HUDEP-2 (cell line): ENCODE measurements at regions not wholly inside any gene's neighbourhood (a gene's known extent, or its start where the extent isn't known, plus 50 kb on each side); places are given as distances from the start of the nearest gene placed in this dataset.
"Not testable (repeated sequence)": the region's sequence is repeated elsewhere in the genome, so short reads cannot be mapped to it uniquely, and the experiment has no call there.

Experiments used
- DNase-seq, 76 experiments: peaks; one replicate each; lab custom pipeline; 2025; ENCODE audit not compliant: unreplicated experiment in 76 of 76; lab: John Stamatoyannopoulos, UW

- no peak for DNase-seq
Observed at GRCh38 chr15:53218666-53219580, 428.8 kb upstream of the ONECUT1 start.

GRCh38 chr15:53216036-53216435, 425.9 kb upstream of the ONECUT1 start:
- DNase-seq = no peak

GRCh38 chr15:53213336-53213735, 423.2 kb upstream of the ONECUT1 start:
- DNase-seq = no peak

- DNase-seq = no peak
Observed at GRCh38 chr15:53212785-53213184, 422.6 kb upstream of the ONECUT1 start.

- no peak for DNase-seq
Observed at GRCh38 chr15:53210653-53211052, 420.5 kb upstream of the ONECUT1 start.

GRCh38 chr15:53209396-53210042, 419.4 kb upstream of the ONECUT1 start:
- no peak for DNase-seq

- DNase-seq = no peak
Observed at GRCh38 chr15:53208751-53209150, 418.6 kb upstream of the ONECUT1 start.

GRCh38 chr15:53203454-53203853, 413.3 kb upstream of the ONECUT1 start:
- DNase-seq = no peak

- DNase-seq = no peak
Observed at GRCh38 chr15:53202876-53203275, 412.7 kb upstream of the ONECUT1 start.

- peak in 34 of 76 experiments; percentile 1 to 50 (median 9) for DNase-seq
Observed at GRCh38 chr15:53197426-53197839, 407.3 kb upstream of the ONECUT1 start.

GRCh38 chr15:53196788-53197187, 406.7 kb upstream of the ONECUT1 start:
- DNase-seq = no peak

GRCh38 chr15:53196242-53196641, 406.1 kb upstream of the ONECUT1 start:
- no peak for DNase-seq

GRCh38 chr15:53193149-53193548, 403.0 kb upstream of the ONECUT1 start:
- peak in 2 of 76 experiments; percentile 2 to 23 for DNase-seq

GRCh38 chr15:53189860-53190259, 399.7 kb upstream of the ONECUT1 start:
- DNase-seq = no peak

GRCh38 chr15:53183449-53183848, 393.3 kb upstream of the ONECUT1 start:
- DNase-seq = not testable (repeated sequence)

- no peak for DNase-seq
Observed at GRCh38 chr15:53171571-53171970, 381.4 kb upstream of the ONECUT1 start.

GRCh38 chr15:53166684-53167201, 376.6 kb upstream of the ONECUT1 start:
- no peak for DNase-seq

- DNase-seq = no peak
Observed at GRCh38 chr15:53165988-53166683, 376.0 kb upstream of the ONECUT1 start.

GRCh38 chr15:53160092-53160704, 370.1 kb upstream of the ONECUT1 start:
- DNase-seq = no peak

- no peak for DNase-seq
Observed at GRCh38 chr15:53159458-53159857, 369.3 kb upstream of the ONECUT1 start.

- no peak for DNase-seq
Observed at GRCh38 chr15:53158995-53159394, 368.9 kb upstream of the ONECUT1 start.
